ENCODE measurements at regions not wholly inside any gene's neighbourhood (a gene's known extent, or its start where the extent isn't known, plus 50 kb on each side); places are given as distances from the start of the nearest gene placed in this dataset.

DNA sequence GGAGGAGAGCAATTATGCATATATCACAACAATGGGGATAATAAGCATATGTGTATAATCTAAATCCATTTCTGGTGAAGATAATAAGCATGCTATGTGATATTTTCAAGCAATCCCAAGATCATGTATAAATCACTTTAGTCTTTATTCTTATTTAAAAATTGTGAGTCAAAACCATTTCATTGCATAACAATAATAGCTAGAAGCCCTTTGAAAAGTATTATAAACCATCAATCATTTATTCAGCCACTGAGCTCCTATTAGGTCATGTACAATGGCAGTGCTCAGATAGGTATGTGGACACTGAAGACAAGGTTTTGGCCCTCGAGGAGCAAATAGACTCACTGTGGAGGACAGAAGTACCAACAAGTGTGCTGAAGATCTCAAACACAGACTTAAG is 113.1 kb downstream of the CDCA7 start:
- peaks cover 0 to 4% (median 0%) of the 10 kb centered on the region in 5 donors for H3K4me1 ChIP-seq (ENCODE audit: control insufficient read depth in 5 of 5, insufficient read depth in 5 of 5, low read length in 5 of 5)
- 56 to 81% methylated on average over 1 of the region's 1 CpG for WGBS, 2 donors
- no peak for ATAC-seq (ENCODE audit: insufficient read depth, low FRiP score)
- TF ChIP-seq, protein P1, sequence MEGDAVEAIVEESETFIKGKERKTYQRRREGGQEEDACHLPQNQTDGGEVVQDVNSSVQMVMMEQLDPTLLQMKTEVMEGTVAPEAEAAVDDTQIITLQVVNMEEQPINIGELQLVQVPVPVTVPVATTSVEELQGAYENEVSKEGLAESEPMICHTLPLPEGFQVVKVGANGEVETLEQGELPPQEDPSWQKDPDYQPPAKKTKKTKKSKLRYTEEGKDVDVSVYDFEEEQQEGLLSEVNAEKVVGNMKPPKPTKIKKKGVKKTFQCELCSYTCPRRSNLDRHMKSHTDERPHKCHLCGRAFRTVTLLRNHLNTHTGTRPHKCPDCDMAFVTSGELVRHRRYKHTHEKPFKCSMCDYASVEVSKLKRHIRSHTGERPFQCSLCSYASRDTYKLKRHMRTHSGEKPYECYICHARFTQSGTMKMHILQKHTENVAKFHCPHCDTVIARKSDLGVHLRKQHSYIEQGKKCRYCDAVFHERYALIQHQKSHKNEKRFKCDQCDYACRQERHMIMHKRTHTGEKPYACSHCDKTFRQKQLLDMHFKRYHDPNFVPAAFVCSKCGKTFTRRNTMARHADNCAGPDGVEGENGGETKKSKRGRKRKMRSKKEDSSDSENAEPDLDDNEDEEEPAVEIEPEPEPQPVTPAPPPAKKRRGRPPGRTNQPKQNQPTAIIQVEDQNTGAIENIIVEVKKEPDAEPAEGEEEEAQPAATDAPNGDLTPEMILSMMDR (IDR thresholded peaks at IDR 0.05; ENCODE audit: control extremely low read depth, extremely low read depth), result no peak
- H3K9ac ChIP-seq (ENCODE audit: insufficient read depth in 1 of 2, low read length in 2 of 2), result no peak overlapping the region
- H3K27me3 ChIP-seq (ENCODE audit: control insufficient read depth in 3 of 3, insufficient read depth in 3 of 3, low read length in 2 of 3), result peaks cover 0 to 3% (median 0%) of the 10 kb centered on the region in 3 donors
- no peak overlapping the region for H3K4me3 ChIP-seq
- H3K36me3 ChIP-seq (ENCODE audit: control insufficient read depth in 4 of 4, insufficient read depth in 4 of 4, low read length in 4 of 4), result no peaks in the 10 kb centered on the region
- H3K27ac ChIP-seq (ENCODE audit: low read depth in 1 of 2, low read length in 1 of 2), result no peak overlapping the region
- peaks cover 0 to 3% (median 0%) of the 10 kb centered on the region in 4 donors for H3K9me3 ChIP-seq (ENCODE audit: control insufficient read depth in 4 of 4, insufficient read depth in 3 of 4, low read length in 3 of 4)
- no peak for DNase-seq

DNA sequence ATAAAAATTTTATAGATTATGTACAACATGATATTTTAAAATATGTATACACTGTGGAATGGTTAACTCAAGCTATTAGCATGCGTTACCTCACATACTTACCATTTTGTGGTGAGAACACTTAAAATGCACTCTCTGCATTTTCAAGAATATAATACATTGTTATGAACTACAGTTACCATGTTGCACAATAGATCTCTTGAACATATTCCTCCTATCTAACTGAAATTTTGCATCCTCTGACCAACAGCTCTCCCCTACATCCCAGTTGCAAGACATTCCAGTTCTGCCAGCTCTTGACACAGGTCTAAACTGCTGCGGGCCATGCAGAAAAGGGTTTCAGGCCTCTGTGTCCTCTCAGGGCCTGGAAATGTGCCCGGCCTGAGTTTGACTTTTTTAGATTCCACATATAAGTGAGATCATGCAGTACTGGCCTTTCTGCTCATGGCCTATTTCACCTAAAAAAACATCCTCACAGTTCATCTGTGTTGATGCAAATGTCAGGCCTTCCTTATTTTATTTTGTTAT is 113.7 kb downstream of the CDCA7 start:
- no peak overlapping the region for H3K4me3 ChIP-seq
- peaks cover 0 to 3% (median 0%) of the 10 kb centered on the region in 3 donors for H3K27me3 ChIP-seq (ENCODE audit: control insufficient read depth in 3 of 3, insufficient read depth in 3 of 3, low read length in 2 of 3)
- TF ChIP-seq, protein P1 (IDR thresholded peaks at IDR 0.05; ENCODE audit: control extremely low read depth, extremely low read depth), result no peak
- ATAC-seq (ENCODE audit: insufficient read depth, low FRiP score) (no peak), DNase-seq (no peak)
- no peak overlapping the region for H3K27ac ChIP-seq (ENCODE audit: low read depth in 1 of 2, low read length in 1 of 2)
- no peaks in the 10 kb centered on the region for H3K36me3 ChIP-seq (ENCODE audit: control insufficient read depth in 4 of 4, insufficient read depth in 4 of 4, low read length in 4 of 4)
- H3K9ac ChIP-seq (ENCODE audit: insufficient read depth in 1 of 2, low read length in 2 of 2), result no peak overlapping the region
- no peaks in the 10 kb centered on the region for H3K4me1 ChIP-seq (ENCODE audit: control insufficient read depth in 5 of 5, insufficient read depth in 5 of 5, low read length in 5 of 5)
- peaks cover 0 to 3% (median 0%) of the 10 kb centered on the region in 4 donors for H3K9me3 ChIP-seq (ENCODE audit: control insufficient read depth in 4 of 4, insufficient read depth in 3 of 4, low read length in 3 of 4)
- 71 to 86% methylated on average over 3 of the region's 3 CpGs for WGBS, 2 donors

DNA sequence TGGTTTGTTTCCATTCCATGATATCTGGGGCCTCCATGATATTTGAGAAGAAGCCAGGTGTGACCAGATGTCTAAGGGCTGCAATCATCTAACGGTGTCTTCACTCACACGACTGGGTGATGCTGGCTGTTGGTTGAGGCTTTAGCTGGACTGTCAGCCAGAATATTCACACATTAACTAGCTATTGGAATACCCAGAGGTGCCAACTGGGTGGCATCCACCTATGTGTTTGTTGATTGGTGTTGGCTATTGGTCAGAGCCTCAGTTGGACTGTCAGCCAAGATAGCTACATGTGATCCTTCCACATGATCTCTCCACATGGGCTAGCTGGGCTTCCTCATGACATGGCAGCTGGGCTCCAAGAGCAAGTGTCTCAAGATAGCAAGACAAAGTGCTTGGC is 117.4 kb downstream of the CDCA7 start:
- H3K9me3 ChIP-seq (ENCODE audit: control insufficient read depth in 4 of 4, insufficient read depth in 3 of 4, low read length in 3 of 4), result peaks cover 0 to 3% (median 0%) of the 10 kb centered on the region in 4 donors
- H3K9ac ChIP-seq (ENCODE audit: insufficient read depth in 1 of 2, low read length in 2 of 2), result no peak overlapping the region
- no peak for DNase-seq
- H3K4me3 ChIP-seq, result no peak overlapping the region
- WGBS, 2 donors, result 65 to 69% methylated on average over 2 of the region's 2 CpGs
- ATAC-seq (ENCODE audit: insufficient read depth, low FRiP score), result no peak
- H3K36me3 ChIP-seq (ENCODE audit: control insufficient read depth in 4 of 4, insufficient read depth in 4 of 4, low read length in 4 of 4), result no peaks in the 10 kb centered on the region
- no peaks in the 10 kb centered on the region for H3K27me3 ChIP-seq (ENCODE audit: control insufficient read depth in 3 of 3, insufficient read depth in 3 of 3, low read length in 2 of 3)
- TF ChIP-seq, protein P1 (IDR thresholded peaks at IDR 0.05; ENCODE audit: control extremely low read depth, extremely low read depth), result no peak
- H3K4me1 ChIP-seq (ENCODE audit: control insufficient read depth in 5 of 5, insufficient read depth in 5 of 5, low read length in 5 of 5), result no peaks in the 10 kb centered on the region
- no peak overlapping the region for H3K27ac ChIP-seq (ENCODE audit: low read depth in 1 of 2, low read length in 1 of 2)

DNA sequence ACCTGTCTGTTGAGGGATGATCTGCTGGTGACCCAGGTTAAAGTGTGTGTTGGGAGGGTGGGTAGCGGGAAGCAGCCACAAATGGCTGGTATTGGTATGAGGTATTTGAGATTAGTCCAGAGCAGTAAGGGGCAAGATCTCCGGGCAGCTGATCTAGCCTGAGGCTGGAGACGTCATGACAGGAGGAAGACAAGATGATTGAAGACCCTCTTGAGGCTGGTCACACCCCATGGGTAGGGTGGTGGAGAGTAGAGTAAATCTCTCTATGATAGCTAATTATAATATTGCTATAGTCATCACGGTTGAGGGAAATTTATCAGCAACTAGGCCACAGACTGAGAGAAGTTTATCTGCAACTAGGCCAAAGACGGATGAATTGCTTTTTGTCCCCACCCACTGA is 128.5 kb downstream of the CDCA7 start:
- H3K36me3 ChIP-seq (ENCODE audit: control insufficient read depth in 4 of 4, insufficient read depth in 4 of 4, low read length in 4 of 4), result no peaks in the 10 kb centered on the region
- 70 to 83% methylated on average over 5 of the region's 5 CpGs for WGBS, 2 donors
- H3K27me3 ChIP-seq (ENCODE audit: control insufficient read depth in 3 of 3, insufficient read depth in 3 of 3, low read length in 2 of 3), result peaks cover 0 to 7% (median 0%) of the 10 kb centered on the region in 3 donors
- ATAC-seq (ENCODE audit: insufficient read depth, low FRiP score) (no peak), DNase-seq (no peak)
- H3K9me3 ChIP-seq (ENCODE audit: control insufficient read depth in 4 of 4, insufficient read depth in 3 of 4, low read length in 3 of 4), result peaks cover 0 to 2% (median 0%) of the 10 kb centered on the region in 4 donors
- H3K4me3 ChIP-seq, result no peak overlapping the region
- no peak overlapping the region for H3K27ac ChIP-seq (ENCODE audit: low read depth in 1 of 2, low read length in 1 of 2)
- no peak overlapping the region for H3K9ac ChIP-seq (ENCODE audit: insufficient read depth in 1 of 2, low read length in 2 of 2)
- H3K4me1 ChIP-seq (ENCODE audit: control insufficient read depth in 5 of 5, insufficient read depth in 5 of 5, low read length in 5 of 5), result no peaks in the 10 kb centered on the region
- TF ChIP-seq, protein P1 (IDR thresholded peaks at IDR 0.05; ENCODE audit: control extremely low read depth, extremely low read depth), result no peak

Measured in lung (tissue), 11 donors.